ENCODE measurements at regions not wholly inside any gene's neighbourhood (a gene's known extent, or its start where the extent isn't known, plus 50 kb on each side); places are given as distances from the start of the nearest gene placed in this dataset.

- TF ChIP-seq, protein P1, sequence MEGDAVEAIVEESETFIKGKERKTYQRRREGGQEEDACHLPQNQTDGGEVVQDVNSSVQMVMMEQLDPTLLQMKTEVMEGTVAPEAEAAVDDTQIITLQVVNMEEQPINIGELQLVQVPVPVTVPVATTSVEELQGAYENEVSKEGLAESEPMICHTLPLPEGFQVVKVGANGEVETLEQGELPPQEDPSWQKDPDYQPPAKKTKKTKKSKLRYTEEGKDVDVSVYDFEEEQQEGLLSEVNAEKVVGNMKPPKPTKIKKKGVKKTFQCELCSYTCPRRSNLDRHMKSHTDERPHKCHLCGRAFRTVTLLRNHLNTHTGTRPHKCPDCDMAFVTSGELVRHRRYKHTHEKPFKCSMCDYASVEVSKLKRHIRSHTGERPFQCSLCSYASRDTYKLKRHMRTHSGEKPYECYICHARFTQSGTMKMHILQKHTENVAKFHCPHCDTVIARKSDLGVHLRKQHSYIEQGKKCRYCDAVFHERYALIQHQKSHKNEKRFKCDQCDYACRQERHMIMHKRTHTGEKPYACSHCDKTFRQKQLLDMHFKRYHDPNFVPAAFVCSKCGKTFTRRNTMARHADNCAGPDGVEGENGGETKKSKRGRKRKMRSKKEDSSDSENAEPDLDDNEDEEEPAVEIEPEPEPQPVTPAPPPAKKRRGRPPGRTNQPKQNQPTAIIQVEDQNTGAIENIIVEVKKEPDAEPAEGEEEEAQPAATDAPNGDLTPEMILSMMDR (IDR thresholded peaks at IDR 0.05), result no peak
- TF ChIP-seq EP300 (IDR thresholded peaks at IDR 0.05) (no peak), POLR2A (IDR thresholded peaks at IDR 0.05) (no peak)
Observed at GRCh38 chr1:221276896-221277409, 397.7 kb downstream of the HLX start.
